GM06990 (cell line): ENCODE measurements at regions not wholly inside any gene's neighbourhood (a gene's known extent, or its start where the extent isn't known, plus 50 kb on each side); places are given as distances from the start of the nearest gene placed in this dataset.

Experiments used
- DNase-seq: peaks from one replicate; pipeline ENCODE4 v3.0.0-alpha.2; 2011; ENCODE audit not compliant: insufficient read length; ENCODE audit errors: extremely low read depth
- H3K27me3 ChIP-seq: replicated peaks from 2 replicates; pipeline ENCODE4 v1.6.0; 2011; ENCODE audit warnings: low read length; ENCODE audit not compliant: control insufficient read depth, insufficient read depth
- H3K36me3 ChIP-seq: 2 replicates; pipeline ENCODE4 v1.5.1; 2011; ENCODE audit warnings: low read length; ENCODE audit not compliant: control insufficient read depth, insufficient read depth
- H3K4me3 ChIP-seq: replicated peaks from 2 replicates; pipeline ENCODE4 v1.5.1; 2011; ENCODE audit warnings: low read depth, mild to moderate bottlenecking, control low read depth, low read length
- TF ChIP-seq, protein P1 (sequence below): IDR thresholded peaks from 2 replicates; pipeline ENCODE4 v1.5.1; 2011; ENCODE audit warnings: low read length, control low read depth, mild to moderate bottlenecking, inconsistent platforms; ENCODE audit not compliant: insufficient read depth, poor library complexity, severe bottlenecking

- no peak for DNase-seq
- H3K4me3 ChIP-seq, result no peak overlapping the region
- TF ChIP-seq, protein P1, sequence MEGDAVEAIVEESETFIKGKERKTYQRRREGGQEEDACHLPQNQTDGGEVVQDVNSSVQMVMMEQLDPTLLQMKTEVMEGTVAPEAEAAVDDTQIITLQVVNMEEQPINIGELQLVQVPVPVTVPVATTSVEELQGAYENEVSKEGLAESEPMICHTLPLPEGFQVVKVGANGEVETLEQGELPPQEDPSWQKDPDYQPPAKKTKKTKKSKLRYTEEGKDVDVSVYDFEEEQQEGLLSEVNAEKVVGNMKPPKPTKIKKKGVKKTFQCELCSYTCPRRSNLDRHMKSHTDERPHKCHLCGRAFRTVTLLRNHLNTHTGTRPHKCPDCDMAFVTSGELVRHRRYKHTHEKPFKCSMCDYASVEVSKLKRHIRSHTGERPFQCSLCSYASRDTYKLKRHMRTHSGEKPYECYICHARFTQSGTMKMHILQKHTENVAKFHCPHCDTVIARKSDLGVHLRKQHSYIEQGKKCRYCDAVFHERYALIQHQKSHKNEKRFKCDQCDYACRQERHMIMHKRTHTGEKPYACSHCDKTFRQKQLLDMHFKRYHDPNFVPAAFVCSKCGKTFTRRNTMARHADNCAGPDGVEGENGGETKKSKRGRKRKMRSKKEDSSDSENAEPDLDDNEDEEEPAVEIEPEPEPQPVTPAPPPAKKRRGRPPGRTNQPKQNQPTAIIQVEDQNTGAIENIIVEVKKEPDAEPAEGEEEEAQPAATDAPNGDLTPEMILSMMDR, result no peak
- no peaks in the 10 kb centered on the region for H3K36me3 ChIP-seq
- H3K27me3 ChIP-seq, result no peaks in the 10 kb centered on the region
Observed at GRCh38 chr4:128376303-128376702, 88.7 kb upstream of the PGRMC2 start.

DNA sequence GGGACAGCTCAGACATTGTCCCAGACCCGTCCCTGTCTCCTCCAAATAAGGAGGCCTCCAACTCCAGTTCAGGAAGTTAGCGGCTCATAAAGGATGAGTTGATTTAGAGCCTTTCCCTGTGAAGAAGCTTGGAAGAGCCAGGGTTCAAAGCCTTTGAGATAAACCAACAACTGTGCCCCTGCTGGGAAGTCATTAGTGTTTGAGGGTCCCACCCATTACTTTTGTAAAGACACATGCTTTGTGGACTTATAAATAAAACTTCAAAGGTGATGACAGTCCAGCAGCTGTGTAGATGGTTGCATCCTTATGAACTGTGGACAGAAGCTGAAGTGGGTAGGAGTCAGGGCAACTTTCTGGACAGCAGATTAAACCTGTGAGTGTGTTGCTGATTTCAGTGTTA lies 86.0 kb upstream of the PGRMC2 start:
- TF ChIP-seq, protein P1, result no peak
- DNase-seq, result no peak

GRCh38 chr4:128371876-128372275 lies 84.3 kb upstream of the PGRMC2 start:
- H3K27me3 ChIP-seq, result no peaks in the 10 kb centered on the region
- TF ChIP-seq, protein P1, result no peak
- no peaks in the 10 kb centered on the region for H3K36me3 ChIP-seq
- DNase-seq, result no peak
- H3K4me3 ChIP-seq, result no peak overlapping the region

More for the DNA sequence above, 86.0 kb upstream of the PGRMC2 start:
- Histone ChIP-seq H3K36me3 (no peaks in the 10 kb centered on the region), H3K4me3 (no peak overlapping the region), H3K27me3 (no peaks in the 10 kb centered on the region)

GRCh38 chr4:128371001-128371777 lies 83.6 kb upstream of the PGRMC2 start:
- no peaks in the 10 kb centered on the region for H3K27me3 ChIP-seq
- DNase-seq, result no peak
- TF ChIP-seq, protein P1, result no peak
- H3K4me3 ChIP-seq, result no peak overlapping the region
- no peaks in the 10 kb centered on the region for H3K36me3 ChIP-seq

DNA sequence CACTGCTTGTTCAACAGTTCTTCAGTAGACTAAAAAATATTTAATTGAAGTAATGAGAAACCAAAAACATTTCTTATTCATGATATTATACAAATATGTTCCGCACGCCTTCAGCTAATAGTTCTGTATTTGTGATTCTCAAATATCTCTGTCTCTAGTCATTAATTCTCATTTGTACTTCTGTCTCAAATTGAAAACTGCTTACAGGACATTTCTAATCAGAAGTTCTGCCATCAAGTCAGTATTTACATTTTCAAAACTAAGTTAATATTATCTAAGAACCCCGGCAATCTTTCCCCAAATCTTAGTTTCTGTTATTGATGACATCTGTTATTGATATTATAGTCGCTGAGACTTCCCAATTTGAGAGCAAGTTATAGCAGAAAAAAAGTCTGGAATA lies 78.6 kb upstream of the PGRMC2 start:
- DNase-seq, result no peak
- H3K4me3 ChIP-seq, result no peak overlapping the region
- no peaks in the 10 kb centered on the region for H3K36me3 ChIP-seq
- no peaks in the 10 kb centered on the region for H3K27me3 ChIP-seq
- TF ChIP-seq, protein P1, result no peak
